PC-9 (cell line): ENCODE measurements at regions not wholly inside any gene's neighbourhood (a gene's known extent, or its start where the extent isn't known, plus 50 kb on each side); places are given as distances from the start of the nearest gene placed in this dataset.

Source experiments
- BruUV-seq: library from RNA; stranded (reverse); fragments of 400-500 nt; replicated peaks from 2 replicates; lab custom pipeline; 2021; lab: Mats Ljungman, UMichigan
- CTCF ChIA-PET: fragments of 300-600 bp; sonication (Branson Sonifier 250); formaldehyde crosslinking; loops from one replicate; lab custom pipeline; 2022; ENCODE audit warnings: antibody characterized with exemption; lab: Charles Lee
- POLR2A ChIA-PET: fragments of 300-600 bp; sonication (Branson Sonifier 250); formaldehyde crosslinking; loops from one replicate; lab custom pipeline; 2022; ENCODE audit warnings: antibody characterized with exemption; ENCODE audit not compliant: unreplicated experiment; lab: Charles Lee
- DNase-seq, 2 experiments: peaks; one replicate each; pipeline versions ENCODE4 v3.0.0 to v3.0.0-alpha.2; 2015 to 2022; ENCODE audit warnings: mixed read lengths in 1 of 2
- H2AFZ ChIP-seq: fragments of 200-600 bp; sonication (generic); 2 replicates; pipeline ENCODE4 v1.8.1; 2017; ENCODE audit warnings: antibody characterized with exemption
- H3F3A ChIP-seq: fragments of 200-600 bp; sonication (generic); 2 replicates; pipeline ENCODE4 v1.8.1; 2017; ENCODE audit warnings: antibody characterized with exemption, mild to moderate bottlenecking, low read depth; ENCODE audit not compliant: insufficient read depth
- H3K27ac ChIP-seq: fragments of 200-600 bp; sonication (generic); 2 replicates; pipeline ENCODE4 v1.6.1; 2016; ENCODE audit warnings: mixed run types
- H3K27me3 ChIP-seq: fragments of 200-600 bp; sonication (generic); 2 replicates; pipeline ENCODE4 v1.6.1; 2016; ENCODE audit warnings: low read depth, mixed run types; ENCODE audit not compliant: insufficient read depth
- H3K36me3 ChIP-seq: fragments of 200-600 bp; sonication (generic); 2 replicates; pipeline ENCODE4 v1.6.1; 2016; ENCODE audit warnings: low read depth, mixed run types
- H3K4me1 ChIP-seq: fragments of 200-600 bp; sonication (generic); replicated peaks from 2 replicates; pipeline ENCODE4 v1.6.1; 2016; ENCODE audit warnings: mixed run types; ENCODE audit not compliant: insufficient read depth
- H3K4me2 ChIP-seq: fragments of 200-600 bp; sonication (generic); 2 replicates; pipeline ENCODE4 v1.6.1; 2017; ENCODE audit warnings: mixed run types
- H3K4me3 ChIP-seq: fragments of 200-600 bp; sonication (generic); 2 replicates; pipeline ENCODE4 v1.6.1; 2016; ENCODE audit warnings: mixed run types
- H3K79me2 ChIP-seq: fragments of 200-600 bp; sonication (generic); 2 replicates; pipeline ENCODE4 v1.6.1; 2017; ENCODE audit warnings: low read depth, mixed run types
- H3K9me2 ChIP-seq: fragments of 200-600 bp; sonication (generic); 2 replicates; pipeline ENCODE4 v1.8.1; 2017; ENCODE audit warnings: mild to moderate bottlenecking; ENCODE audit not compliant: insufficient read depth
- H3K9me3 ChIP-seq: fragments of 200-600 bp; sonication (generic); 2 replicates; pipeline ENCODE4 v1.8.1; 2016; ENCODE audit warnings: low read depth; ENCODE audit not compliant: insufficient read depth
- H4K20me1 ChIP-seq: fragments of 200-600 bp; sonication (generic); 2 replicates; pipeline ENCODE4 v1.8.1; 2017; ENCODE audit not compliant: insufficient read depth
- CTCF ChIP-seq: fragments of 200-600 bp; sonication (generic); conservative IDR thresholded peaks from 2 replicates; pipeline ENCODE4 v1.6.1; 2017; ENCODE audit warnings: mixed run types, antibody characterized with exemption, mild to moderate bottlenecking, moderate library complexity
- EZH2 ChIP-seq: fragments of 200-600 bp; sonication (generic); IDR thresholded peaks from 2 replicates; pipeline ENCODE4 v1.8.0; 2017; ENCODE audit warnings: antibody characterized with exemption, low read depth
- intact Hi-C: fragments of 100-400 bp; cut with micrococcal nuclease; formaldehyde crosslinking; loops from one replicate; pipeline ENCODE4 v1.10.0; 2022; ENCODE audit not compliant: unreplicated experiment

GRCh38 chr12:83313322-83313721, 626.6 kb downstream of the TMTC2 start:
- H3K4me1 ChIP-seq, result no peaks in the 10 kb centered on the region
- POLR2A ChIA-PET, result interaction anchor here (0.6 kb wide), 1 partner anchor 215 kb away, joined by 4 read pairs; no protein-coding TSS in a partner anchor

GRCh38 chr12:83276904-83277303, 590.2 kb downstream of the TMTC2 start:
- H3K9me2 ChIP-seq, result no peaks in the 10 kb centered on the region
- no TSS peak for BruUV-seq
- H3K36me3 ChIP-seq, result no peaks in the 10 kb centered on the region
- TF ChIP-seq CTCF (no peak), EZH2 (no peak)
- H3K4me3 ChIP-seq, result no peak overlapping the region
- intact Hi-C loops, result no loop called here
- no peak for DNase-seq
- H3F3A ChIP-seq, result no peaks in the 10 kb centered on the region
- CTCF ChIA-PET, result no interaction called here
- no peaks in the 10 kb centered on the region for H3K79me2 ChIP-seq
- H3K4me1 ChIP-seq, result no peaks in the 10 kb centered on the region
- no peak overlapping the region for H2AFZ ChIP-seq
- H4K20me1 ChIP-seq, result no peaks in the 10 kb centered on the region
- POLR2A ChIA-PET, result no interaction called here
- H3K27me3 ChIP-seq, result no peaks in the 10 kb centered on the region
- H3K4me2 ChIP-seq, result no peak overlapping the region
- no peaks in the 10 kb centered on the region for H3K9me3 ChIP-seq
- H3K27ac ChIP-seq, result no peak overlapping the region

More at GRCh38 chr12:83313322-83313721, 626.6 kb downstream of the TMTC2 start:
- H3K4me2 ChIP-seq, result no peak overlapping the region
- no TSS peak for BruUV-seq
- TF ChIP-seq CTCF, result no peak
- no peak for TF ChIP-seq EZH2
- no peaks in the 10 kb centered on the region for H3K36me3 ChIP-seq
- no peak overlapping the region for H3K4me3 ChIP-seq
- H2AFZ ChIP-seq, result no peak overlapping the region
- H4K20me1 ChIP-seq, result no peaks in the 10 kb centered on the region
- H3K27ac ChIP-seq, result no peak overlapping the region
- H3K79me2 ChIP-seq, result no peaks in the 10 kb centered on the region
- no peaks in the 10 kb centered on the region for H3K9me3 ChIP-seq
- H3K27me3 ChIP-seq, result no peaks in the 10 kb centered on the region
- intact Hi-C loops, result no loop called here
- no peaks in the 10 kb centered on the region for H3F3A ChIP-seq
- no peaks in the 10 kb centered on the region for H3K9me2 ChIP-seq
- CTCF ChIA-PET, result no interaction called here
- no peak for DNase-seq

DNA sequence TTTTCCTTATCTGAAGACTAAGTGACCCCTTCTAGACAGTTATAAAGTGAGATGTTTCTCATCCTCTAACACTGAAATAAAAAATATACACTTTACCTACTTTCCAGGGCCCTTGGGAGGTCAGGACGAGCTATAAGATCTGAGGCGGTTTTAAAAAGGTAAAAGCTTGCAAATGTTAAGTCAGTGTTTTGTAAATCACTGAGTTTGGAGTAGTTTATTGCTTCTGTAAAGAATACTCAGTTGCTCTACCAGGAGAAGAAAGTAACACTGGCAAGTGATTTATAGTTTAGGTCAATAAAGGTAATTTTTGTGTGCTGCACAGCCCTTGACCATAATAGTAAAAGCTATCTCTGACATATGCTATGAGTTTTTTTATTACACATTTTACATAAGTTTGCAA, 584.5 kb downstream of the TMTC2 start:
- intact Hi-C loops, result no loop called here
- no peaks in the 10 kb centered on the region for H3K27me3 ChIP-seq
- BruUV-seq, result no TSS peak
- DNase-seq, result no peak
- no peak overlapping the region for H3K4me3 ChIP-seq
- no peaks in the 10 kb centered on the region for H3K9me2 ChIP-seq
- H3F3A ChIP-seq, result no peaks in the 10 kb centered on the region
- H3K36me3 ChIP-seq, result no peaks in the 10 kb centered on the region
- no peaks in the 10 kb centered on the region for H3K4me1 ChIP-seq
- TF ChIP-seq CTCF (no peak), EZH2 (no peak)
- H3K9me3 ChIP-seq, result no peaks in the 10 kb centered on the region
- ChIA-PET CTCF (no interaction called here), POLR2A (no interaction called here)
- H3K4me2 ChIP-seq, result no peak overlapping the region
- no peaks in the 10 kb centered on the region for H3K79me2 ChIP-seq
- H2AFZ ChIP-seq, result no peak overlapping the region
- no peaks in the 10 kb centered on the region for H4K20me1 ChIP-seq
- no peak overlapping the region for H3K27ac ChIP-seq
